Fibroblast of the conjunctiva (primary cell): ENCODE measurements at regions not wholly inside any gene's neighbourhood (a gene's known extent, or its start where the extent isn't known, plus 50 kb on each side); places are given as distances from the start of the nearest gene placed in this dataset.

Source experiments
- DNase-seq: peaks from one replicate; pipeline ENCODE4 v3.0.0-alpha.2; 2010; ENCODE audit warnings: low read depth

GRCh38 chr13:31853643-31854326 is 114.5 kb downstream of the RXFP2 start:
- DNase-seq = no peak

DNA sequence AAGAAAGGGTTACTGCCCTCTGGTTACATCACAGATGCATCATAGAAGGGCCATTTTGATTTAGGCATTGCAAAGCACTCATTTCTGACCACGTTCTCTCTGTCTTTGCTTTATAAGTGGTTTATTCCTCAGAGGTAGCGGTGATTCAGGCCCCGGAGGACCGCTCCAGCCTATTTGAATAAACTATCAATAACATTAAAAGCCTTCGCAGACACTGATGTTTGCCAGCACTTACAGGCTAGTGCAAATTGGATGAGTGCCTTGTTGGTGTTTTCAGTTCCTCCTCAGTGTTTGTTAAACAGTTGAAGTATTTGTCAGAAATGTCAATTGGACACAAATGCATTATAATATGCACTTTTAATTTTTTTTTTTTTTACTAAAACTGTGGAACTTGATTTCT is 120.2 kb downstream of the RXFP2 start:
- DNase-seq = no peak

DNA sequence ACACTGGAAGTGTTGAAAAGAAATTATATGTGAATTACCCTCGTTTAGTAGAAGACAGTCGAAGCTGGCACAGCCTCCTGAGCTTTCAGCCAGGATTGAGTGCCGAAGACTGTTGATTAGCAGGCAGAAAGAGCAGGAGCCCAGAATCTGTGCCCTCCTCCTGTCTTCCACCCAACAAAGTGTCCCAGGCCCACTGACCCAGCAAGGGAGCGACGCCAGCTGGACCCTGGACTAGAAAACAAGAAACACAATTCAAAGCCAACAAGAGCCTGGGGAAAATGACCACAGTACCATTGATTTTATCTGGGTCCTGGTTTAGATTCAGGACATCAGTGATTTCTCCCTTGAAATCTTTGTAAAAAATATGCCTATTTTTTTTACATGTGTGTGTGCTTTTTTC is 120.7 kb downstream of the RXFP2 start:
- DNase-seq = no peak

DNA sequence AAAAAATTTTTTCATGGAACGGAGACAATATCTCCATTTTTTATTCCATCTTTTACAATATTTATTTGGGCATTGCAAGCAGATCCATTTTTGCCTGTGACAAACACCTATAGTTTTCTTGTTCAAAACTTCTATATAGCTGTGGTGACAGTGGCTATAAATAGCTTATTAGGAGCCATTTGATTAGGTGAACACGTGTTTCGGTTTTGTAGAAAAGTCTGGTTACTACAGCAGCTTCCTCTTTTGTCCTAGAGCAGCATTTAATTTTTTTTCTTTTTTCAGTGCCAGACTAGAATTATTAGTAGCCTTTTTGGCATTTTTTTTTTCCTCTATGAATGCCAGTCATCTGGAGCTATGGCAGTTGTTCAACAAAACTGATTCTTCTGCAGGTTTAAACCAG is 123.5 kb downstream of the RXFP2 start:
- no peak for DNase-seq

GRCh38 chr13:31864307-31864706 is 125.0 kb downstream of the RXFP2 start:
- DNase-seq = no peak

GRCh38 chr13:31866099-31866498 is 126.8 kb downstream of the RXFP2 start:
- DNase-seq = no peak

- no peak for DNase-seq
Measured at GRCh38 chr13:31867709-31868108, 128.4 kb downstream of the RXFP2 start.

GRCh38 chr13:31869582-31869981 is 130.3 kb downstream of the RXFP2 start:
- DNase-seq = no peak

GRCh38 chr13:31870511-31870910 is 131.2 kb downstream of the RXFP2 start:
- no peak for DNase-seq

DNA sequence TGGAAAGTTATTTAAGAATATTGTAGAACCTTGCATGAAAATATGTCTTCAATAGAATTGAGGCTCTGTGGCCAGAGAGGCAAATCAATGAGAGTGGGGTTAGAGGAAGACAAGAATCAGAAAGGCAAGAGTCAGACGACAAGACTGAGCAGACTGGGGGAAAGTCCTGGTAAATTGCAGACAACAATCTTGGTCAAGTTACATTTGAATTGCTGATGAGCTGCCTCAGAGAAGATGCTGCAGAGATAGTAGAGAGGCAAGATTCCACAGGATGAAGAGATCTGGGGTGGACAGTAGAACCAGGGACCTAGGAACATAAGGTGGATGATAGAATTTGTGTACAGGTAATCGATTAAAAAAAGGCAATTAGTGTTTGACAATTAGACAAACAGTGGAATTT is 133.8 kb downstream of the RXFP2 start:
- no peak for DNase-seq

DNA sequence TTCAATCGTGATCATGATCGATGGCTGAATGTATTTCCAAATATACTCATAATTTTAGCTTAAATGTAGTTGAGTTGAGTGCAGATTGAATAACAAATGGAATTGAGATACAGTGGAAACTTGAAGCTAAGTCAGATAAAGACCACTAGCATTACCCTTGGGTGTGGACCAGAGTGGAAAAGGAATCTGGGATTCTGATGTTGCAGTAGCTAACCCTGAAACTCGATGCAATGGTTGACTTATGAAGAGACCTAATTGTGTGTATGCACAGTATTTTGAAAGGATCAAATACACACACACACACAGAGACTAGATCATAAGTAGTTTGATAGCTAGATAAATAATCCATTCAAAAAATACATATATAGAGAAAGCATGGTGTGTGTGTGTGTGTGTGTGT is 135.8 kb downstream of the RXFP2 start:
- DNase-seq = no peak

GRCh38 chr13:31878052-31878451 is 138.7 kb downstream of the RXFP2 start:
- no peak for DNase-seq

DNA sequence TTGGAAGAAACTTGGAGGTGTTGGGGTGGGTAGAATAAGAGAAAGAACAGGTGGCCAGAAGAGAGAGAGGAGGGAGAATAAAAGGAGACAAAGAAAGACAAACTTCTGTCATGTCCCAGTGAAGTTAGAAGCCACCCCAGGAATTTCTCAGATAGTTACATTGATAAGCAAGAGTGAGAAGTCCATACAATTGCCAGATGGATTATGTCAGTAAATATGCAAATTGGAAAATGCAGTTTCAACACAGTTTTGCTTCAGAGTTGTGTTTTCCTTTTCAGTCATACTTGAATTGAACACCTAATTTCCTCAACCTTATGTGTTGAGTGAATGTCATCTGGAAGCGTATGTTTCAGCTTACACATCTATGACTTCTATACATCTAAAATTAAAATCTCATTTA is 139.2 kb downstream of the RXFP2 start:
- no peak for DNase-seq

DNA sequence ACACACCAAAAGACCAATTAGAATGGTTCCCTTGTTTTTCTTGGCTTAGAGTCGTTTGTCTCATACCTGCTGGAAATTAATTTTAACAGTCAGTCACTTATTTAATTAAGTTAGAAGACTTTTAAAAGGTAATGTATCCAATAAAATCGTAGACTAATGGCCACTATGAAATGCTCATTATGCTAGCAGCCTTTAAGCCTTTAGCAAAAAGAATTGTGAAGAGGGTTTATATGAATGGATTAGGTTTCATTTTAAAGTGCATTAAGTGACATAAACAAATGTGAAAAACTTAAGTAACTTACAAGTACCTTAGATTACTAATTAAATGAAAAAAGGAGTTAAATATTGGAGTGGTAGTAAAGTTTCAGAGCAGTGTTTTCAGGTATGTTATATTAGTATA is 139.6 kb downstream of the RXFP2 start:
- DNase-seq = no peak

DNA sequence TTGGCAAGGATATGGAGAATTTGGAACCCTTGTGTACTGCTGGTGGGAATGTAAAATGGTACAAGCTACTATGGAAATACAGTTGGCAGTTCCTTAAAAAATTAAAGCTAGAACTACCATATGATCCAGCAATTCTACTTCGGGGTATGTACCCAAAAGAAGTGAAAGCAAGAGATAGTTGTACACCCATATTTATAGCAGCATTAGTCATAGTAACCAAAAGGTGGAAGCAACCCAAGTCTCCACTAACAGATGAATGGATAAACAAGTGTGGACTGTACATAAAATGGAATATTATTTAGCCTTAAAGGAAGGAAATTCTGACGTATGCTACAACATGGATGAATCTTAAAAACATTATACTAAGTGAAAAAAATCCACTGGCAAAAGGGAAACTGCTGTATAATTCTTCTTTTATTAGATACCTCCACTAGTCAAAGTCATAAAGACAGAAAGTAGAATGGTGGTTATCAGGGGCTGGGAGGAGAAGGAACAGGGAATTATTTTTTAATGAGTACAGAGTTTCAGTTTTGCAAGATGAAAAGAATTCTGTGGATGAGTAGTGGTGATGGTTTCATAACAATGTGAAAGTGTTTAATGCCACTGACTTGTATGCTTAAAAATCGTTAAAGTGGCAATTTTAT is 141.6 kb downstream of the RXFP2 start:
- DNase-seq = no peak

- no peak for DNase-seq
Measured at GRCh38 chr13:31881495-31881882, 142.2 kb downstream of the RXFP2 start.

- no peak for DNase-seq
Measured at GRCh38 chr13:31882794-31883193, 143.5 kb downstream of the RXFP2 start.

GRCh38 chr13:31884556-31884955 is 145.2 kb downstream of the RXFP2 start:
- DNase-seq = no peak

GRCh38 chr13:31885994-31886393 is 145.6 kb upstream of the FRY start:
- DNase-seq = no peak

GRCh38 chr13:31887286-31887685 is 144.3 kb upstream of the FRY start:
- no peak for DNase-seq

GRCh38 chr13:31890946-31891345 is 140.6 kb upstream of the FRY start:
- DNase-seq = no peak

DNA sequence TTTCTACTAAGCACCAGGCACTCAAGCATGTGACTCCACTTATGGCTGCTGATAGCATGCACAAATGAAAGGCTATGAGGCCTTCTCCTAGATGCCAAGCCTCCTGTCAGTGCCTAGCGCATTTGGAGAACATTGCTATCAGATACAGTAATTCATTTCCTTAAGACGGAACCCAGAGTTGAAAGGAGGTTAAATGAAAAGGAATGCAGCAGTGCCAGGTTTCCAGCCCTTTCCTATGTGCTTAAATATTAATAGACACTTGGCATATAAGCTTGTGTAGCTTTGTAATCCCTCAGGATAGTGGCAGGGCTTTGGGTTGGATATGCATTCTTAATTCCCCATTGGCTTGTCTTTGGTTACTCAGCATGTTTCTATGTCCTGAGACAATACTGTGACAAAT is 140.1 kb upstream of the FRY start:
- DNase-seq = no peak

- DNase-seq = no peak
Measured at GRCh38 chr13:31894931-31895330, 136.6 kb upstream of the FRY start.

DNA sequence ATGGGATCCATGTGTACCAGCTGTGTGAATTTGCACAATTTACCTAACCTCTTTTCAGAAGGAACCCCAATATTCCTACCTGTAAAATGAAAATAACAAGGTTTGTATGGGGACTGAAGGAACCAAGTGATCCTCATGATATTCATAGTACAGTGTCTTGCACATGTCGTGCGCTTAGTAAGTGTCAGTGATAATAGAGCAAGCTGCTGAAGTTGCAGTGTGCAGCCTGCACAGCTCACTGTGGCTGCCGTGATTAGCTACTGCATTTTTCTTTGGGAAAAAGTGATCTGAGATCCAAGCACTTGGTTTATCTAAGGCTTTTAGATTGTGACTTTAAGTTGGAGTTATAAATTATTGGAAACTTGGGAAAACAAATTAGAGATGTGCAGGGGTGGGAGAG is 135.9 kb upstream of the FRY start:
- no peak for DNase-seq
